HepG2 (cell line): ENCODE measurements at regions not wholly inside any gene's neighbourhood (a gene's known extent, or its start where the extent isn't known, plus 50 kb on each side); places are given as distances from the start of the nearest gene placed in this dataset.

ENCODE experiments used
- ATAC-seq: fragments of 200-7000 bp; cut with Tn5 transposase; 3 replicates; pipeline ENCODE4 v1.9.1; 2020; ENCODE audit warnings: mild to moderate bottlenecking, moderate library complexity
- BruUV-seq: library from RNA; stranded (reverse); fragments of 400-500 nt; replicated peaks from 2 replicates; lab custom pipeline; 2021; lab: Mats Ljungman, UMichigan
- CTCF ChIA-PET: fragments of 300-600 bp; formaldehyde crosslinking; extraction: SDS; loops from one replicate; lab custom pipeline; 2021; ENCODE audit warnings: low total read pairs, inconsistent platforms, low intra/inter-chr PET ratio; lab: Yijun Ruan, JAX
- POLR2A ChIA-PET: fragments of 350-600 bp; sonication (Branson Sonifier 250); formaldehyde crosslinking; loops from one replicate; lab custom pipeline; 2020; ENCODE audit warnings: antibody characterized with exemption, inconsistent platforms; lab: Yijun Ruan, JAX
- DNase-seq: peaks from one replicate; pipeline ENCODE4 v3.0.0-alpha.2; 2015; ENCODE audit warnings: low spot score
- FAIRE-seq: peaks from 3 replicates; lab custom pipeline; 2011; peaks lifted over from hg19 to GRCh38; lab: Jason Lieb, UNC
- H2AFZ ChIP-seq: one replicate; pipeline ENCODE4 v1.6.1; 2011; ENCODE audit warnings: low read length, inconsistent platforms
- H3K27ac ChIP-seq: fragments of 300-600 bp; 3 replicates; pipeline ENCODE4 v1.8.0; 2011; ENCODE audit warnings: mixed run types, mild to moderate bottlenecking, mixed read lengths, low read length, inconsistent platforms; ENCODE audit not compliant: insufficient read depth; ENCODE audit errors: extremely low read length
- H3K27me3 ChIP-seq, 2 experiments: fragments of 200-600 bp in 1 of 2; 2 replicates in 1 of 2; 3 replicates in 1 of 2; pipeline versions ENCODE4 v1.6.0 to v1.8.0; 2011; ENCODE audit warnings: low read length in 2 of 2, mild to moderate bottlenecking in 2 of 2, moderate library complexity in 2 of 2, inconsistent platforms in 1 of 2; ENCODE audit not compliant: insufficient read depth in 2 of 2, control insufficient read depth in 1 of 2
- H3K36me3 ChIP-seq, 2 experiments: fragments of 200-600 bp in 1 of 2; replicated peaks in 1 of 2; 2 replicates in 1 of 2; 3 replicates in 1 of 2; pipeline versions ENCODE4 v1.5.1 to v1.8.0; 2011; ENCODE audit warnings: low read length in 2 of 2, inconsistent platforms in 1 of 2; ENCODE audit not compliant: insufficient read depth in 2 of 2, control insufficient read depth in 1 of 2
- H3K4me1 ChIP-seq: 2 replicates; pipeline ENCODE4 v1.5.1; 2012; ENCODE audit warnings: low read length, inconsistent platforms; ENCODE audit not compliant: insufficient read depth
- H3K4me2 ChIP-seq: 2 replicates; pipeline ENCODE4 v1.6.0; 2011; ENCODE audit warnings: low read depth, low read length, inconsistent platforms
- H3K4me3 ChIP-seq, 3 experiments: fragments of 200-600 bp in 1 of 3; sonication (generic), shearing (Covaris generic) in 1 of 3; replicated peaks in 1 of 3; 2 replicates each; pipeline ENCODE4 v1.5.1; 2011 to 2016; ENCODE audit warnings: low read length in 3 of 3, inconsistent platforms in 2 of 3, low read depth in 2 of 3, mild to moderate bottlenecking in 2 of 3, control low read depth in 1 of 3, mixed read lengths in 1 of 3; ENCODE audit not compliant: insufficient read depth in 1 of 3
- H3K79me2 ChIP-seq: one replicate; pipeline ENCODE4 v1.6.1; 2011; ENCODE audit warnings: low read length, inconsistent platforms; ENCODE audit not compliant: insufficient read depth
- H3K9ac ChIP-seq: 2 replicates; pipeline ENCODE4 v1.6.0; 2011; ENCODE audit warnings: mild to moderate bottlenecking, low read depth, low read length, inconsistent platforms; ENCODE audit not compliant: insufficient read depth
- H3K9me3 ChIP-seq: 2 replicates; pipeline ENCODE4 v1.5.1; 2012; ENCODE audit warnings: mild to moderate bottlenecking, low read length
- H4K20me1 ChIP-seq: 2 replicates; pipeline ENCODE4 v1.6.0; 2011; ENCODE audit warnings: inconsistent platforms, mild to moderate bottlenecking, low read length, moderate library complexity; ENCODE audit not compliant: insufficient read depth
- CAMTA2 ChIP-seq: sonication (generic); formaldehyde crosslinking; IDR thresholded peaks from 2 replicates; pipeline ENCODE4 v1.4.0; 2020; ENCODE audit warnings: mild to moderate bottlenecking, missing genetic modification reagents, borderline replicate concordance
- CBX2 ChIP-seq, 2 experiments: fragments of 200-600 bp in 1 of 2; sonication (generic); formaldehyde crosslinking in 1 of 2; IDR thresholded peaks; 2 replicates each; pipeline versions ENCODE4 v1.7.0 to v1.8.1; 2018 to 2022; ENCODE audit warnings: low read depth in 2 of 2, low read length in 1 of 2, mild to moderate bottlenecking in 1 of 2, missing genetic modification reagents in 1 of 2
- ELF3 ChIP-seq: IDR thresholded peaks from 2 replicates; pipeline ENCODE4 v1.6.1; 2016; ENCODE audit warnings: missing genetic modification reagents, missing compliant biosample characterization
- FOSL2 ChIP-seq: sonication (generic); formaldehyde crosslinking; IDR thresholded peaks from 2 replicates; pipeline ENCODE4 v1.4.0; 2020; ENCODE audit warnings: missing genetic modification reagents
- FOXA1 ChIP-seq, 2 experiments: fragments of 450-650 bp in 1 of 2; sonication (generic) in 1 of 2; formaldehyde crosslinking in 1 of 2; IDR thresholded peaks; 2 replicates each; pipeline versions ENCODE4 v1.4.0 to v1.6.1; 2016 to 2020; ENCODE audit warnings: missing genetic modification reagents in 1 of 2
- JARID2 ChIP-seq: sonication (generic); formaldehyde crosslinking; IDR thresholded peaks from 2 replicates; pipeline ENCODE4 v1.8.1; 2023; ENCODE audit warnings: missing genetic modification reagents, inconsistent platforms; ENCODE audit not compliant: insufficient replicate concordance
- KDM6A ChIP-seq: IDR thresholded peaks from 2 replicates; pipeline ENCODE4 v1.6.1; 2016; ENCODE audit warnings: low read depth
- MEIS2 ChIP-seq: sonication (generic); formaldehyde crosslinking; IDR thresholded peaks from 2 replicates; pipeline ENCODE4 v1.9.0; 2021; ENCODE audit warnings: mild to moderate bottlenecking, missing genetic modification reagents
- MIXL1 ChIP-seq: IDR thresholded peaks from 2 replicates; pipeline ENCODE4 v1.6.1; 2016
- TBP ChIP-seq: sonication (generic); formaldehyde crosslinking; IDR thresholded peaks from 2 replicates; pipeline ENCODE4 v1.5.0; 2020; ENCODE audit warnings: missing genetic modification reagents
- ZBTB26 ChIP-seq: IDR thresholded peaks from 2 replicates; pipeline ENCODE4 v1.6.1; 2016; ENCODE audit warnings: missing compliant biosample characterization, missing genetic modification reagents, borderline replicate concordance
- ZFYVE20 ChIP-seq: sonication (generic); formaldehyde crosslinking; IDR thresholded peaks from 2 replicates; pipeline ENCODE4 v1.8.0; 2023; ENCODE audit warnings: low read depth, mild to moderate bottlenecking, moderate library complexity, missing genetic modification reagents, borderline replicate concordance
- ZMYM2 ChIP-seq: sonication (generic); formaldehyde crosslinking; IDR thresholded peaks from 2 replicates; pipeline ENCODE4 v1.8.0; 2022; ENCODE audit warnings: mild to moderate bottlenecking, missing genetic modification reagents
- ZNF136 ChIP-seq: sonication (generic); formaldehyde crosslinking; IDR thresholded peaks from 2 replicates; pipeline ENCODE4 v1.8.1; 2022; ENCODE audit warnings: low read depth, mild to moderate bottlenecking, moderate library complexity, missing genetic modification reagents
- ZNF34 ChIP-seq: sonication (generic); formaldehyde crosslinking; IDR thresholded peaks from 2 replicates; pipeline ENCODE4 v1.4.0; 2020; ENCODE audit warnings: mild to moderate bottlenecking, missing genetic modification reagents, borderline replicate concordance
- ZNF354B ChIP-seq: sonication (generic); formaldehyde crosslinking; IDR thresholded peaks from 2 replicates; pipeline ENCODE4 v1.8.0; 2022; ENCODE audit warnings: mild to moderate bottlenecking, missing genetic modification reagents
- ZNF44 ChIP-seq: sonication (generic); formaldehyde crosslinking; IDR thresholded peaks from 2 replicates; pipeline ENCODE4 v1.5.1; 2020; ENCODE audit warnings: mild to moderate bottlenecking, missing genetic modification reagents
- ZNF615 ChIP-seq: sonication (generic); formaldehyde crosslinking; IDR thresholded peaks from 2 replicates; pipeline ENCODE4 v1.5.0; 2020; ENCODE audit warnings: mild to moderate bottlenecking, missing genetic modification reagents, borderline replicate concordance
- ZNF724P ChIP-seq: sonication (generic); formaldehyde crosslinking; IDR thresholded peaks from 2 replicates; pipeline ENCODE4 v1.8.0; 2022; ENCODE audit warnings: missing genetic modification reagents, borderline replicate concordance
- ZSCAN12 ChIP-seq: sonication (generic); formaldehyde crosslinking; IDR thresholded peaks from 2 replicates; pipeline ENCODE4 v1.9.0; 2021; ENCODE audit warnings: mild to moderate bottlenecking, missing genetic modification reagents
- WGBS: methylation state at CpG from one replicate; pipeline ENCODE4 v1.1.6; 2017; ENCODE audit warnings: low lambda C conversion rate; 5-methylcytosine and 5-hydroxymethylcytosine counted together
- in situ Hi-C: cut with HindIII; loops from 2 replicates; pipeline ENCODE4 v1.10.0; 2017; ENCODE audit warnings: low pct_unique_long_range_greater_than_20kb; ENCODE audit not compliant: extremely low pct_ligation_motif_present
- intact Hi-C: fragments of 100-400 bp; cut with micrococcal nuclease; formaldehyde crosslinking; loops from one replicate; pipeline ENCODE4 v1.10.0; 2022; ENCODE audit not compliant: unreplicated experiment
- TF ChIP-seq, protein P1 (sequence below): sonication (generic); formaldehyde crosslinking; IDR thresholded peaks from 2 replicates; pipeline ENCODE4 v1.9.0; 2022; ENCODE audit warnings: missing genetic modification reagents, mild to moderate bottlenecking, borderline replicate concordance
- TF ChIP-seq, protein P2 (sequence below): sonication (generic); formaldehyde crosslinking; IDR thresholded peaks from 2 replicates; pipeline ENCODE4 v1.4.0; 2020; ENCODE audit warnings: missing genetic modification reagents

GRCh38 chr11:129733981-129734380 lies 81.7 kb upstream of the TMEM45B start (continued):
- no peak for TF ChIP-seq CBX2 (IDR thresholded peaks at IDR 0.05; ENCODE audit: low read depth, low read length)
- no peak for TF ChIP-seq CBX2 (CRISPR knock-in tag; IDR thresholded peaks at IDR 0.05; ENCODE audit: low read depth)
- no peak for TF ChIP-seq ELF3 (CRISPR knock-in tag)
- no peak for TF ChIP-seq FOSL2 (CRISPR knock-in tag)
- TF ChIP-seq ZFYVE20 (CRISPR knock-in tag) = no peak
- no peak for TF ChIP-seq ZSCAN12
- no peak for TF ChIP-seq MEIS2
- TF ChIP-seq ZNF724P (CRISPR knock-in tag) = no peak
- no peak for TF ChIP-seq ZNF34
- no peak for TF ChIP-seq ZMYM2 (CRISPR knock-in tag)
- no peak for TF ChIP-seq FOXA1 (IDR thresholded peaks at IDR 0.05)
- no peak for TF ChIP-seq FOXA1 (CRISPR knock-in tag; IDR thresholded peaks at IDR 0.05)

GRCh38 chr11:129734654-129735053 lies 81.0 kb upstream of the TMEM45B start:
- no peak for TF ChIP-seq MIXL1
- TF ChIP-seq ZNF615 (CRISPR knock-in tag) = no peak
- no peak for TF ChIP-seq TBP (CRISPR knock-in tag)
- no peak for TF ChIP-seq ZNF136 (CRISPR knock-in tag)
- no peak for TF ChIP-seq CAMTA2 (CRISPR knock-in tag)
- TF ChIP-seq, protein P1, sequence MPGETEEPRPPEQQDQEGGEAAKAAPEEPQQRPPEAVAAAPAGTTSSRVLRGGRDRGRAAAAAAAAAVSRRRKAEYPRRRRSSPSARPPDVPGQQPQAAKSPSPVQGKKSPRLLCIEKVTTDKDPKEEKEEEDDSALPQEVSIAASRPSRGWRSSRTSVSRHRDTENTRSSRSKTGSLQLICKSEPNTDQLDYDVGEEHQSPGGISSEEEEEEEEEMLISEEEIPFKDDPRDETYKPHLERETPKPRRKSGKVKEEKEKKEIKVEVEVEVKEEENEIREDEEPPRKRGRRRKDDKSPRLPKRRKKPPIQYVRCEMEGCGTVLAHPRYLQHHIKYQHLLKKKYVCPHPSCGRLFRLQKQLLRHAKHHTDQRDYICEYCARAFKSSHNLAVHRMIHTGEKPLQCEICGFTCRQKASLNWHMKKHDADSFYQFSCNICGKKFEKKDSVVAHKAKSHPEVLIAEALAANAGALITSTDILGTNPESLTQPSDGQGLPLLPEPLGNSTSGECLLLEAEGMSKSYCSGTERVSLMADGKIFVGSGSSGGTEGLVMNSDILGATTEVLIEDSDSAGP = no peak
- no peak for TF ChIP-seq ZBTB26 (CRISPR knock-in tag)
- TF ChIP-seq, protein P2, sequence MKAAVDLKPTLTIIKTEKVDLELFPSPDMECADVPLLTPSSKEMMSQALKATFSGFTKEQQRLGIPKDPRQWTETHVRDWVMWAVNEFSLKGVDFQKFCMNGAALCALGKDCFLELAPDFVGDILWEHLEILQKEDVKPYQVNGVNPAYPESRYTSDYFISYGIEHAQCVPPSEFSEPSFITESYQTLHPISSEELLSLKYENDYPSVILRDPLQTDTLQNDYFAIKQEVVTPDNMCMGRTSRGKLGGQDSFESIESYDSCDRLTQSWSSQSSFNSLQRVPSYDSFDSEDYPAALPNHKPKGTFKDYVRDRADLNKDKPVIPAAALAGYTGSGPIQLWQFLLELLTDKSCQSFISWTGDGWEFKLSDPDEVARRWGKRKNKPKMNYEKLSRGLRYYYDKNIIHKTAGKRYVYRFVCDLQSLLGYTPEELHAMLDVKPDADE (CRISPR knock-in tag) = no peak
- TF ChIP-seq JARID2 (CRISPR knock-in tag) = no peak
- no peak for TF ChIP-seq ZNF44
- no peak for TF ChIP-seq ZNF354B
- TF ChIP-seq KDM6A (CRISPR knock-in tag) = no peak
- no peak overlapping the region for H3K9ac ChIP-seq
- H3K27ac ChIP-seq = no peak overlapping the region
- CTCF ChIA-PET = no interaction called here
- in situ Hi-C loops = no loop called here
- no peaks in the 10 kb centered on the region for H3K79me2 ChIP-seq
- no peaks in the 10 kb centered on the region for H3K4me1 ChIP-seq
- H4K20me1 ChIP-seq = no peaks in the 10 kb centered on the region
- WGBS = 55% methylated on average over 7 of the region's 7 CpGs
- BruUV-seq = no TSS peak
- no peak overlapping the region for H3K4me3 ChIP-seq
- POLR2A ChIA-PET = no interaction called here
- no peak for ATAC-seq
- DNase-seq = no peak
- H3K4me2 ChIP-seq = no peak overlapping the region
- H3K9me3 ChIP-seq = no peaks in the 10 kb centered on the region
- H3K27me3 ChIP-seq = peaks cover 3 to 54% of the 10 kb centered on the region in 2 experiments; a peak in 3 of 5 replicates
- intact Hi-C loops = no loop called here
- H2AFZ ChIP-seq = no peak overlapping the region
- H3K36me3 ChIP-seq = no peaks in the 10 kb centered on the region
- FAIRE-seq = no peak
